ENCODE measurements at regions not wholly inside any gene's neighbourhood (a gene's known extent, or its start where the extent isn't known, plus 50 kb on each side); places are given as distances from the start of the nearest gene placed in this dataset.

GRCh38 chr7:85471307-85471706 lies 284.5 kb upstream of the SEMA3D start:
- TF ChIP-seq, protein P1, sequence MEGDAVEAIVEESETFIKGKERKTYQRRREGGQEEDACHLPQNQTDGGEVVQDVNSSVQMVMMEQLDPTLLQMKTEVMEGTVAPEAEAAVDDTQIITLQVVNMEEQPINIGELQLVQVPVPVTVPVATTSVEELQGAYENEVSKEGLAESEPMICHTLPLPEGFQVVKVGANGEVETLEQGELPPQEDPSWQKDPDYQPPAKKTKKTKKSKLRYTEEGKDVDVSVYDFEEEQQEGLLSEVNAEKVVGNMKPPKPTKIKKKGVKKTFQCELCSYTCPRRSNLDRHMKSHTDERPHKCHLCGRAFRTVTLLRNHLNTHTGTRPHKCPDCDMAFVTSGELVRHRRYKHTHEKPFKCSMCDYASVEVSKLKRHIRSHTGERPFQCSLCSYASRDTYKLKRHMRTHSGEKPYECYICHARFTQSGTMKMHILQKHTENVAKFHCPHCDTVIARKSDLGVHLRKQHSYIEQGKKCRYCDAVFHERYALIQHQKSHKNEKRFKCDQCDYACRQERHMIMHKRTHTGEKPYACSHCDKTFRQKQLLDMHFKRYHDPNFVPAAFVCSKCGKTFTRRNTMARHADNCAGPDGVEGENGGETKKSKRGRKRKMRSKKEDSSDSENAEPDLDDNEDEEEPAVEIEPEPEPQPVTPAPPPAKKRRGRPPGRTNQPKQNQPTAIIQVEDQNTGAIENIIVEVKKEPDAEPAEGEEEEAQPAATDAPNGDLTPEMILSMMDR (IDR thresholded peaks at IDR 0.05), result no peak
- TF ChIP-seq EP300 (IDR thresholded peaks at IDR 0.05) (no peak), POLR2AphosphoS5 (IDR thresholded peaks at IDR 0.05) (no peak), POLR2A (IDR thresholded peaks at IDR 0.05) (no peak)
- Histone ChIP-seq H3K4me1 (no peaks in the 10 kb centered on the region), H3K27me3 (no peaks in the 10 kb centered on the region), H3K36me3 (no peaks in the 10 kb centered on the region), H3K27ac (no peak overlapping the region), H3K4me3 (no peak overlapping the region), H3K9me3 (no peaks in the 10 kb centered on the region)
- DNase-seq (ENCODE audit: low spot score in 2 of 2), result no peak

DNA sequence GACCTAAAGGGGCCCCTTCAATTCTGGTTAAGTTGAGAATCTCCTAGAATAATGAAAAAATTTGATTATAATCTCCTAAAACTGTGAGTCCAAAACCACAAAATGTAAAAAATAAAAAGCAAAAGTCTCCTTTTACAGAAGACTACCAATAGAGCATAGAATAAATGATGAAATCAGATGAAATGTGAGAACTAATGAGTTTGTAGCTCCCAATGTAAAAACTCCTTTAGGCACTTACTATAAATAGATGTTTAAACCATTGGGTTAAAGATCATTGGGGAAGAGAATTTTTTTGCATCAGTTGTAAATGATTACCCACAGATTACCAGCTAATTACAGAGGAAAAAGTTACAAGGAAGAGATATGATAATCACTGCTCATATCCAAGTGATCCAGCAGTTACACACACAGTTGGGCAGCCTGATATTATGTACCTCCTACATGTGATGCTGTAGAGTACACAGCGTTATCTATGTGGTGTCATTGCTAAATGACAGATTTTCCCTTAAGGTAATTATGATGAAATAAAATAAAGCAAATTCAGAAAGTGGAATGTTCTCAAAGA lies 282.7 kb upstream of the SEMA3D start:
- TF ChIP-seq POLR2AphosphoS5 (IDR thresholded peaks at IDR 0.05) (no peak), EP300 (IDR thresholded peaks at IDR 0.05) (no peak), POLR2A (IDR thresholded peaks at IDR 0.05) (no peak)
- TF ChIP-seq, protein P1 (IDR thresholded peaks at IDR 0.05), result no peak
- Histone ChIP-seq H3K27ac (no peak overlapping the region), H3K4me1 (no peaks in the 10 kb centered on the region), H3K4me3 (no peak overlapping the region), H3K36me3 (no peaks in the 10 kb centered on the region), H3K9me3 (no peaks in the 10 kb centered on the region), H3K27me3 (no peaks in the 10 kb centered on the region)
- 54% methylated on average over 1 of the region's 1 CpG for WGBS
- no peak for DNase-seq (ENCODE audit: low spot score in 2 of 2)

DNA sequence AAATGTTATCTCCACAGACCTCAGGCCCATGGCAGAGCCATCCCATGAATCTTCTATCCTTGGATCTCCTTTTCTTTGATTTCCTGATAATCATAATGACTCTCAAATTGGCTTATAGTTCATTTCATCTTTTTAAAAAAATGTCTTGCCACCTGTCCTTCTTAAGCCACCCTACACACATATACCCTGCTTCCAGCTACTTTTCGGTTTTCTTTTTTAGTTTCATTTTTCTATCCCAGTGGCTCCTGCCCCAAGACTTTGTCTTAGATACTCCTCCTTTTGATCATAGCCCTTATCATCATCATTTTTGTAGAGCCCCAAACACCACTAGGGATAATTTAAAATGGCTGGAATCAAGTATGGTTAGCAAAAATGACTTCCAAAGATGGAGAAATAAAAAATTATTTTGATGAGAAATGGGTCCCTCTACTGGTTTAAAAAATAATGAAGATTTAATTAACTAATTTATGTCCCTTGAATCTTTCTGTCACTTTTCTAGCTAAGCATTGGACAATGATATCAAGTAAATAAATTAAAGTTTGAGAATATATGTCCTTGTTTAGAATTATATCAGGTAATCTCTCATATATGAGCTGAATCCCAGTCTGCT lies 277.3 kb upstream of the SEMA3D start:
- Histone ChIP-seq H3K27ac (no peak overlapping the region), H3K4me3 (no peak overlapping the region), H3K4me1 (no peaks in the 10 kb centered on the region), H3K36me3 (no peaks in the 10 kb centered on the region), H3K9me3 (no peaks in the 10 kb centered on the region), H3K27me3 (no peaks in the 10 kb centered on the region)
- TF ChIP-seq POLR2A (IDR thresholded peaks at IDR 0.05) (no peak), EP300 (IDR thresholded peaks at IDR 0.05) (no peak), POLR2AphosphoS5 (IDR thresholded peaks at IDR 0.05) (no peak)
- TF ChIP-seq, protein P1 (IDR thresholded peaks at IDR 0.05), result no peak
- 86% methylated on average over 1 of the region's 1 CpG for WGBS
- no peak for DNase-seq (ENCODE audit: low spot score in 2 of 2)

GRCh38 chr7:85462671-85463070 lies 275.8 kb upstream of the SEMA3D start:
- TF ChIP-seq EP300 (IDR thresholded peaks at IDR 0.05) (no peak), POLR2A (IDR thresholded peaks at IDR 0.05) (no peak), POLR2AphosphoS5 (IDR thresholded peaks at IDR 0.05) (no peak)
- TF ChIP-seq, protein P1 (IDR thresholded peaks at IDR 0.05), result no peak
- DNase-seq (ENCODE audit: low spot score in 2 of 2), result no peak

DNA sequence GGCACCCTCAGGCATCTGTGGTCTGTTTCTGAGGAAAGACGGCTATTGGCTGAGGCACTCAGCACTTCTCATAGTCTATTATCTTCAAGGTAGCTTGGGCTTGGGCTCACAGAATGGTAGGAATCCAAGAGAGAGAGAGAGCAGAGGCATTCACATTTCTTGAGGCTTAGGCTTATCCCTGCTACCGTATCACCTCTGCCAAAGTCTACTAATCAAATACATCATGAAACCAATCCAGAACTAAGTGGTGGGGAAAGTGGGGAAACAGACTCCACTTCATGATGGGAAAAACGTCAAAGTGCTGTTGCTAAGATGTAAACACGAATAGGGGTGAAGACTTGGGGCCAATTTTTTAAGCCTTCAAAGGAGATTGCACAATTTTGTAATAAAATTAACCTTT lies 271.1 kb upstream of the SEMA3D start:
- TF ChIP-seq EP300 (IDR thresholded peaks at IDR 0.05) (no peak), POLR2AphosphoS5 (IDR thresholded peaks at IDR 0.05) (no peak), POLR2A (IDR thresholded peaks at IDR 0.05) (no peak)
- TF ChIP-seq, protein P1 (IDR thresholded peaks at IDR 0.05), result no peak
- WGBS, result 62% methylated on average over 4 of the region's 4 CpGs

More at GRCh38 chr7:85462671-85463070, 275.8 kb upstream of the SEMA3D start:
- Histone ChIP-seq H3K4me1 (no peaks in the 10 kb centered on the region), H3K27me3 (no peaks in the 10 kb centered on the region), H3K9me3 (no peaks in the 10 kb centered on the region), H3K27ac (no peak overlapping the region), H3K4me3 (no peak overlapping the region), H3K36me3 (no peaks in the 10 kb centered on the region)
- 54% methylated on average over 6 of the region's 6 CpGs for WGBS

More for the DNA sequence above, 271.1 kb upstream of the SEMA3D start:
- no peak overlapping the region for H3K4me3 ChIP-seq
- no peak for DNase-seq (ENCODE audit: low spot score in 2 of 2)
- no peaks in the 10 kb centered on the region for H3K4me1 ChIP-seq
- H3K27me3 ChIP-seq, result no peaks in the 10 kb centered on the region
- H3K27ac ChIP-seq, result no peak overlapping the region
- H3K36me3 ChIP-seq, result no peaks in the 10 kb centered on the region
- no peaks in the 10 kb centered on the region for H3K9me3 ChIP-seq
